ENCODE measurements at regions not wholly inside any gene's neighbourhood (a gene's known extent, or its start where the extent isn't known, plus 50 kb on each side); places are given as distances from the start of the nearest gene placed in this dataset.

- TF ChIP-seq CTCF (IDR thresholded peaks at IDR 0.05; ENCODE audit: extremely low read depth in 1 of 2, insufficient read depth in 1 of 2, low read depth in 1 of 2, low read length in 2 of 2) (no peak), POLR2A (IDR thresholded peaks at IDR 0.05; ENCODE audit: low read depth, low read length) (no peak), POLR2AphosphoS5 (IDR thresholded peaks at IDR 0.05; ENCODE audit: insufficient read depth, low read depth, low read length) (no peak), EZH2 (IDR thresholded peaks at IDR 0.05; ENCODE audit: borderline replicate concordance, low read depth, low read length, severe bottlenecking) (no peak), MYC (IDR thresholded peaks at IDR 0.05; ENCODE audit: low read depth, low read length) (no peak)
Measured at GRCh38 chr2:192932376-192932775, 737.6 kb upstream of the TMEFF2 start.

Measured in endothelial cell of umbilical vein (primary cell).